Peyer's patch (tissue), 4 donors: ENCODE measurements at regions not wholly inside any gene's neighbourhood (a gene's known extent, or its start where the extent isn't known, plus 50 kb on each side); places are given as distances from the start of the nearest gene placed in this dataset.

ENCODE experiments used
- DNase-seq, 3 donors: peaks; one replicate each; pipeline ENCODE4 v3.0.0-alpha.2; 2017 to 2019
- H3K27ac ChIP-seq, 4 donors: fragments of 200-600 bp; sonication (generic); one replicate each; pipeline ENCODE4 v1.5.1; 2016 to 2019
- H3K27me3 ChIP-seq, 2 donors: fragments of 200-600 bp; sonication (generic); one replicate each; pipeline ENCODE4 v1.5.1; 2019
- H3K36me3 ChIP-seq, 3 donors: fragments of 200-600 bp; sonication (generic); one replicate each; pipeline ENCODE4 v1.5.1; 2016 to 2019
- H3K4me1 ChIP-seq, 4 donors: fragments of 200-600 bp; sonication (generic); one replicate each; pipeline ENCODE4 v1.5.1; 2016 to 2019
- H3K4me3 ChIP-seq, 4 donors: fragments of 200-600 bp; sonication (generic); 1 replicate in 3 of 4; 2 replicates in 1 of 4; pipeline ENCODE4 v1.5.1; 2016 to 2019; ENCODE audit warnings: mild to moderate bottlenecking in 1 of 4
- H3K9me3 ChIP-seq, 4 donors: fragments of 200-600 bp; sonication (generic); one replicate each; pipeline ENCODE4 v1.5.1; 2016 to 2019; ENCODE audit warnings: mild to moderate bottlenecking in 1 of 4
- POLR2A ChIP-seq, 2 donors: fragments of 450-650 bp; IDR thresholded peaks; one replicate each; pipeline ENCODE4 v1.5.1; 2017; ENCODE audit warnings: antibody characterized with exemption in 2 of 2, mild to moderate bottlenecking in 2 of 2, moderate library complexity in 2 of 2
- TF ChIP-seq, protein P1 (sequence below), 6 experiments: fragments of 450-650 bp in 4 of 6; fragments of 200-600 bp in 2 of 6; sonication (generic) in 1 of 6; IDR thresholded peaks; one replicate each; pipeline ENCODE4 v1.5.1; 2017 to 2019; ENCODE audit warnings: antibody characterized with exemption in 6 of 6, mild to moderate bottlenecking in 3 of 6, moderate library complexity in 1 of 6

DNA sequence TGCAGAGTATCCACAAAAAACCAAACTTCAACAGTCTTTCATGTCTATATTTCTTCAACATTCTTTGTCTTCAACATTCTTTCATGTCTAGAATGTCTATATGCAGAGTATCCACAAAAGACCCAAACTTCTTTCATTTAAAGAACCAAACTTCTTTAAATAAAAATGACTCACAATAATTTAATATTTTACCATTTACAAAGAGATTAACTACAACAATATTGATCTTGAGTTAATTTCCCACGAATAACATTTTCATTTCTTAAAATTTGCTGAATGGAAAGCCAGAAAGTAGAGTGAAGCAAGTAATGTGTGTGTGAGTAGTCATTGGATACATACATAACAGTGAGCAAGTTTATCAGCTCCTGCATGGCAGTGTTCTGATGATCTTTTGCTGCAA lies 1069.7 kb downstream of the EFNB2 start, which contains the start of gene DAOA:
Gene DAOA (plus strand): TSS at position 301 of the 400 bp plus-strand sequence.
- Histone ChIP-seq H3K27ac (no peak within 1 kb of the TSS), H3K4me1 (no peaks in the 10 kb centered on the region), H3K9me3 (no peaks in the 10 kb centered on the region), H3K36me3 (no peaks in the 10 kb centered on the region), H3K27me3 (no peaks in the 10 kb centered on the region), H3K4me3 (no peak within 1 kb of the TSS)
- TF ChIP-seq, protein P1, sequence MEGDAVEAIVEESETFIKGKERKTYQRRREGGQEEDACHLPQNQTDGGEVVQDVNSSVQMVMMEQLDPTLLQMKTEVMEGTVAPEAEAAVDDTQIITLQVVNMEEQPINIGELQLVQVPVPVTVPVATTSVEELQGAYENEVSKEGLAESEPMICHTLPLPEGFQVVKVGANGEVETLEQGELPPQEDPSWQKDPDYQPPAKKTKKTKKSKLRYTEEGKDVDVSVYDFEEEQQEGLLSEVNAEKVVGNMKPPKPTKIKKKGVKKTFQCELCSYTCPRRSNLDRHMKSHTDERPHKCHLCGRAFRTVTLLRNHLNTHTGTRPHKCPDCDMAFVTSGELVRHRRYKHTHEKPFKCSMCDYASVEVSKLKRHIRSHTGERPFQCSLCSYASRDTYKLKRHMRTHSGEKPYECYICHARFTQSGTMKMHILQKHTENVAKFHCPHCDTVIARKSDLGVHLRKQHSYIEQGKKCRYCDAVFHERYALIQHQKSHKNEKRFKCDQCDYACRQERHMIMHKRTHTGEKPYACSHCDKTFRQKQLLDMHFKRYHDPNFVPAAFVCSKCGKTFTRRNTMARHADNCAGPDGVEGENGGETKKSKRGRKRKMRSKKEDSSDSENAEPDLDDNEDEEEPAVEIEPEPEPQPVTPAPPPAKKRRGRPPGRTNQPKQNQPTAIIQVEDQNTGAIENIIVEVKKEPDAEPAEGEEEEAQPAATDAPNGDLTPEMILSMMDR (IDR thresholded peaks at IDR 0.05): no peak
- TF ChIP-seq POLR2A (IDR thresholded peaks at IDR 0.05): no peak
- no peak for DNase-seq

DNA sequence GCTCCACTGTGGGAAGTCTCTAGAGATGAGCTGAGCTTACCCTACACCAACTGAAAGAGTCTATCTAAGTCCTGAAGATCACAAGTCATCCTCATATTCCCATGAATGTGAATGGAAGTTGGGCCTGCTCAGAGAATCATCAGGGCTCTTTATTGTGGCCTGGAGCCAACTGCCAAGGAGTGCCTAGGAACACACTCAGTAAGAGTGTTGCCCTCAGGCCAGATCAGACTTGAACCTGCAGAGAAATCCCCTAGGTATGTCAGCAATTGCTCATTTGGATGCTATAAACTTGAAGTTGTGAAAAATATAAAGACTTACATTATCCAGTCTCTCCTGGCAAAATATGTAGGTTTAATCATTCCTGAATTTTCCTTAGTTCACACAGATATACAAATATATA lies 1070.2 kb downstream of the EFNB2 start:
- Histone ChIP-seq H3K9me3 (no peaks in the 10 kb centered on the region), H3K27ac (no peak overlapping the region), H3K27me3 (no peaks in the 10 kb centered on the region), H3K4me3 (no peak overlapping the region), H3K4me1 (no peaks in the 10 kb centered on the region), H3K36me3 (no peaks in the 10 kb centered on the region)
- TF ChIP-seq, protein P1 (IDR thresholded peaks at IDR 0.05): no peak
- TF ChIP-seq POLR2A (IDR thresholded peaks at IDR 0.05): no peak
- no peak for DNase-seq

DNA sequence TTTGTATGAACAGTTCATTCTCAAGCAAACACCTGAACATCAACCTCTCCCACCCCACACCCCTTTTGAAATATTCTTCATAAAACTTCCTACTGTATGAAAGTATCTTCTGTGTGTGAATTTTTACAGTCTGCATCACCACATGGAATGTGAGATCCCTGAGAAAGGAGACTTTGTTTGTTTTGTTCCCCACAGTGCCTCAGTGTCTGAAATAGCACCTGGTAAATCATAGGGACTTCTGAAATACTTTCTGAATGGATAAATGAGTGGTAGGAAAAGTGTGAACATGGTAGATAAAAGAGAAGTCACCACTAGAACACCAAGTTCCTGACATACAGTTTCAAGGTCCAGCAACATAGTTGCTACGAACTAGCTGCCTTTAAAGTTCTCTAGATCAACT lies 1071.2 kb downstream of the EFNB2 start:
- Histone ChIP-seq H3K36me3 (no peaks in the 10 kb centered on the region), H3K27ac (no peak overlapping the region), H3K27me3 (no peaks in the 10 kb centered on the region), H3K4me1 (no peaks in the 10 kb centered on the region), H3K9me3 (no peaks in the 10 kb centered on the region), H3K4me3 (no peak overlapping the region)
- no peak for DNase-seq
- TF ChIP-seq POLR2A (IDR thresholded peaks at IDR 0.05): no peak
- TF ChIP-seq, protein P1 (IDR thresholded peaks at IDR 0.05): no peak

DNA sequence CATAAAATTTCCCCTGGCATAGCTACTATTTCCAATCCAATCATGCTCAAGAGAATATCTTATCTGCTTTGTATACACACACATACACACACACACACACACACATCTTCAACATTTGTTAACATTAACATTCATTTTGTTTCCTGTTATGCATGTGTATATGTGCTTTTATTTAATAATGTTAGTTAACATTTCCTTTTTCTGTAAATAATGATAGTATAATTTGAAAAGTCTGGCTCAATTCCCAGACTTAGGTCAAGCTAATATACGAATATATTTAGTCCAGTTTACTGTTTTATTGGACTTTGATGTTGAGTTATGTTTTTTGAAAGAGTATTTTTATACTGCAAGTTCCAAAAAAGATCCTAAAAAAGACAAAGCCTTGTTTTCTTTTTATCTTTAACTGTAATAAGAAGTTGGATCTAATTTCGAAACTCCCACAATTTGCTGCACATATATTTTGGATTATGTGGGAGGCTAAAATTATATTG lies 1072.4 kb downstream of the EFNB2 start:
- no peaks in the 10 kb centered on the region for H3K36me3 ChIP-seq
- H3K27ac ChIP-seq: no peak overlapping the region
- no peaks in the 10 kb centered on the region for H3K9me3 ChIP-seq
- no peaks in the 10 kb centered on the region for H3K27me3 ChIP-seq
- TF ChIP-seq POLR2A (IDR thresholded peaks at IDR 0.05): no peak
- TF ChIP-seq, protein P1 (IDR thresholded peaks at IDR 0.05): no peak
- no peak for DNase-seq
- no peaks in the 10 kb centered on the region for H3K4me1 ChIP-seq
- no peak overlapping the region for H3K4me3 ChIP-seq

DNA sequence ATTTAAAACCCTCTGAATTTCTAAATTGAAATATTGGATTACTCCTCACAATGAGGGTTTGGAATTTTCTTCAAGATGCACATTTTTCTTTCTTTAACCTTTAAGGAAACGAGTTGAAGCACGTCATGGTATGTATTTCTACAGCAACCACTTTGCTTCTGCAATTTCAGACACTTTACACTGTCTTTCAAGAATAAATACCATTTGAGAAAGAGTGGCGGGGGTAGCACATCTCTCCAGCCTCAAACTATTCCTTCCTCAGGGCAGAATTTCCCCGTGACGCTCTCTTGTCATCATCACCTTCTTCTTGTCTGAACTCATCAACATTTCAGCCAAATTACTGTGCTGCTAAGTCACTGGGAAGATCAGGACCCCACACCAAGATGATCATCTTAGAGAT lies 1073.4 kb downstream of the EFNB2 start:
- H3K9me3 ChIP-seq: no peaks in the 10 kb centered on the region
- H3K4me1 ChIP-seq: no peaks in the 10 kb centered on the region
- DNase-seq: no peak
- H3K27ac ChIP-seq: no peak overlapping the region
- H3K27me3 ChIP-seq: no peaks in the 10 kb centered on the region
- no peaks in the 10 kb centered on the region for H3K36me3 ChIP-seq
- TF ChIP-seq POLR2A (IDR thresholded peaks at IDR 0.05): no peak
- TF ChIP-seq, protein P1 (IDR thresholded peaks at IDR 0.05): no peak
- no peak overlapping the region for H3K4me3 ChIP-seq

DNA sequence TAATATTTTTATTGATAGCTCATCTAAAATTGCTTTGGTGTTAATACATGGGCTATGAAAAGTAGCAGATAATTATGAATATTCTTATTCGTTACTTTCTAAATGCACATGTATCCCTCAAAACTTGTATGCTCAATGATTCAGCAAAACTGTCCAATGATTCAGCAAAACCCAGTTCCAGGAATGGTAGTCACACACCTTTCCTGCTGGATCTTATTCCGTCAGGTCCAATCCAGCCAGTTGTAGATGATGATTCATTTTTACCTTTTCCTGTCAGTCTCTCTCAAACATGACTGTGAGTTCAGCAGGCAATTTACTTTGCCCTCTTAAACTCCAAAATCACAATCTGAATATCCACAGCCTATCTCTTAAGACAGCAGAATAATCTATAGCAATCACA lies 1082.6 kb downstream of the EFNB2 start:
- no peak overlapping the region for H3K27ac ChIP-seq
- no peaks in the 10 kb centered on the region for H3K4me1 ChIP-seq
- no peaks in the 10 kb centered on the region for H3K9me3 ChIP-seq
- TF ChIP-seq POLR2A (IDR thresholded peaks at IDR 0.05): no peak
- TF ChIP-seq, protein P1 (IDR thresholded peaks at IDR 0.05): no peak
- no peak for DNase-seq
- H3K36me3 ChIP-seq: no peaks in the 10 kb centered on the region
- H3K27me3 ChIP-seq: no peaks in the 10 kb centered on the region
- no peak overlapping the region for H3K4me3 ChIP-seq
